Tibial artery (tissue), 4 donors: ENCODE measurements at regions not wholly inside any gene's neighbourhood (a gene's known extent, or its start where the extent isn't known, plus 50 kb on each side); places are given as distances from the start of the nearest gene placed in this dataset.

Experiments used
- DNase-seq, 2 donors: peaks; one replicate each; pipeline ENCODE4 v3.0.0-alpha.2; 2019
- H3K27ac ChIP-seq, 2 donors: fragments of 200-600 bp; sonication (generic) in 1 of 2; 1 replicate in 1 of 2; 2 replicates in 1 of 2; pipeline ENCODE4 v1.5.1; 2018 to 2019; ENCODE audit warnings: mild to moderate bottlenecking in 1 of 2
- H3K27me3 ChIP-seq, 2 donors: fragments of 200-600 bp; sonication (generic) in 1 of 2; one replicate each; pipeline versions ENCODE4 v1.5.1 to v1.6.0; 2016 to 2019
- H3K36me3 ChIP-seq, 3 donors: fragments of 200-600 bp; sonication (generic) in 2 of 3; one replicate each; pipeline ENCODE4 v1.5.1; 2016 to 2019; ENCODE audit warnings: mild to moderate bottlenecking in 2 of 3
- H3K4me1 ChIP-seq, 4 donors: fragments of 200-600 bp; sonication (generic) in 2 of 4; 1 replicate in 3 of 4; 2 replicates in 1 of 4; pipeline ENCODE4 v1.5.1; 2016 to 2019
- H3K4me3 ChIP-seq, 2 donors: fragments of 200-600 bp; sonication (generic) in 1 of 2; 1 replicate in 1 of 2; 2 replicates in 1 of 2; pipeline ENCODE4 v1.5.1; 2018 to 2019; ENCODE audit warnings: mild to moderate bottlenecking in 2 of 2
- H3K9me3 ChIP-seq, 3 donors: fragments of 200-600 bp; sonication (generic) in 1 of 3; one replicate each; pipeline ENCODE4 v1.5.1; 2016 to 2019
- CTCF ChIP-seq, 2 experiments: fragments of 200-600 bp in 1 of 2; fragments of 450-650 bp in 1 of 2; IDR thresholded peaks; one replicate each; pipeline ENCODE4 v1.5.1; 2017 to 2019; ENCODE audit warnings: antibody characterized with exemption in 2 of 2, mild to moderate bottlenecking in 1 of 2, moderate library complexity in 1 of 2
- intact Hi-C: fragments of 100-400 bp; cut with DNase I; formaldehyde crosslinking; loops from one replicate; pipeline ENCODE4 v1.15.0; 2023; ENCODE audit warnings: low total_unique reads

GRCh38 chr14:70269582-70269981 lies 80.8 kb upstream of the SLC8A3 start:
- intact Hi-C loops = no loop called here
- no peak for TF ChIP-seq CTCF (IDR thresholded peaks at IDR 0.05)
- Histone ChIP-seq H3K27ac (no peak overlapping the region), H3K4me3 (no peak overlapping the region), H3K36me3 (no peaks in the 10 kb centered on the region), H3K4me1 (no peaks in the 10 kb centered on the region), H3K9me3 (no peaks in the 10 kb centered on the region), H3K27me3 (peaks cover 0 to 11% of the 10 kb centered on the region in 2 donors)
- no peak for DNase-seq

GRCh38 chr14:70268760-70269159 lies 80.0 kb upstream of the SLC8A3 start:
- intact Hi-C loops = no loop called here
- Histone ChIP-seq H3K4me3 (no peak overlapping the region), H3K36me3 (no peaks in the 10 kb centered on the region), H3K27me3 (peaks cover 0 to 13% of the 10 kb centered on the region in 2 donors), H3K9me3 (no peaks in the 10 kb centered on the region), H3K4me1 (no peaks in the 10 kb centered on the region), H3K27ac (no peak overlapping the region)
- TF ChIP-seq CTCF (IDR thresholded peaks at IDR 0.05) = no peak
- DNase-seq = no peak

GRCh38 chr14:70266157-70266556 lies 77.4 kb upstream of the SLC8A3 start:
- Histone ChIP-seq H3K9me3 (no peaks in the 10 kb centered on the region), H3K4me1 (no peaks in the 10 kb centered on the region), H3K4me3 (no peak overlapping the region), H3K27me3 (peaks cover 0 to 11% of the 10 kb centered on the region in 2 donors), H3K27ac (no peak overlapping the region), H3K36me3 (no peaks in the 10 kb centered on the region)
- no peak for DNase-seq
- intact Hi-C loops = no loop called here
- no peak for TF ChIP-seq CTCF (IDR thresholded peaks at IDR 0.05)

- H3K27me3 ChIP-seq = peaks cover 0 to 11% of the 10 kb centered on the region in 2 donors
- intact Hi-C loops = no loop called here
- H3K36me3 ChIP-seq = no peaks in the 10 kb centered on the region
- no peak for TF ChIP-seq CTCF (IDR thresholded peaks at IDR 0.05)
- no peak overlapping the region for H3K27ac ChIP-seq
- H3K4me3 ChIP-seq = no peak overlapping the region
- H3K4me1 ChIP-seq = no peaks in the 10 kb centered on the region
- DNase-seq = no peak
- no peaks in the 10 kb centered on the region for H3K9me3 ChIP-seq
Observed at GRCh38 chr14:70265422-70265821, 76.7 kb upstream of the SLC8A3 start.

GRCh38 chr14:70259420-70259819 lies 70.7 kb upstream of the SLC8A3 start:
- no peak for DNase-seq
- peaks cover 0 to 32% of the 10 kb centered on the region in 2 donors for H3K27me3 ChIP-seq
- no peaks in the 10 kb centered on the region for H3K36me3 ChIP-seq
- no peak overlapping the region for H3K27ac ChIP-seq
- no peak for TF ChIP-seq CTCF (IDR thresholded peaks at IDR 0.05)
- H3K4me3 ChIP-seq = no peak overlapping the region
- H3K4me1 ChIP-seq = peaks cover 0 to 6% (median 3%) of the 10 kb centered on the region in 4 donors
- intact Hi-C loops = no loop called here
- H3K9me3 ChIP-seq = no peaks in the 10 kb centered on the region

GRCh38 chr14:70257526-70257925 lies 68.8 kb upstream of the SLC8A3 start:
- Histone ChIP-seq H3K9me3 (no peaks in the 10 kb centered on the region), H3K4me3 (no peak overlapping the region), H3K4me1 (peaks cover 0 to 7% (median 5%) of the 10 kb centered on the region in 4 donors), H3K27me3 (peaks cover 0 to 40% of the 10 kb centered on the region in 2 donors), H3K36me3 (no peaks in the 10 kb centered on the region), H3K27ac (no peak overlapping the region)
- no peak for TF ChIP-seq CTCF (IDR thresholded peaks at IDR 0.05)
- intact Hi-C loops = no loop called here
- no peak for DNase-seq
